HCT116 (cell line): ENCODE measurements at regions not wholly inside any gene's neighbourhood (a gene's known extent, or its start where the extent isn't known, plus 50 kb on each side); places are given as distances from the start of the nearest gene placed in this dataset.

Experiments used
- ATAC-seq: fragments of 200-7000 bp; cut with Tn5 transposase; 2 replicates; pipeline ENCODE4 v1.9.1; 2020; ENCODE audit warnings: mild to moderate bottlenecking, moderate library complexity
- BruUV-seq: library from RNA; stranded (reverse); fragments of 400-500 nt; replicated peaks from 2 replicates; lab custom pipeline; 2021; lab: Mats Ljungman, UMichigan
- CTCF ChIA-PET: fragments of 300-600 bp; sonication (Branson Sonifier 250); formaldehyde crosslinking; loops from one replicate; lab custom pipeline; 2021; ENCODE audit warnings: antibody characterized with exemption; lab: Charles Lee
- POLR2A ChIA-PET: fragments of 300-600, 350-600 bp; sonication (Branson Sonifier 250); formaldehyde crosslinking; loops from one replicate; lab custom pipeline; 2021; ENCODE audit warnings: antibody characterized with exemption; lab: Charles Lee
- RAD21 ChIA-PET, 2 experiments: fragments of 300-600 bp; sonication (Branson Sonifier 250); formaldehyde crosslinking; loops; one replicate each; lab custom pipeline; 2023; ENCODE audit warnings: low total read pairs in 2 of 2; ENCODE audit not compliant: uncharacterized antibody in 2 of 2, unreplicated experiment in 2 of 2, low non-redundant PET in 1 of 2; lab: Charles Lee
- DNase-seq: peaks from one replicate; pipeline ENCODE4 v3.0.0-alpha.2; 2010; ENCODE audit warnings: low read depth, low spot score
- H2AFZ ChIP-seq: fragments of 200-600 bp; shearing (Covaris generic), sonication (generic); 2 replicates; pipeline ENCODE4 v1.6.1; 2017; ENCODE audit warnings: low read depth, mixed run types, mixed read lengths, antibody characterized with exemption, low read length; ENCODE audit not compliant: poor library complexity, severe bottlenecking
- H3K27ac ChIP-seq: 2 replicates; pipeline ENCODE4 v1.5.1; 2012; ENCODE audit warnings: low read depth, low read length
- H3K27me3 ChIP-seq: fragments of 200-600 bp; sonication (generic); 2 replicates; pipeline ENCODE4 v1.6.1; 2016; ENCODE audit warnings: mixed run types, low read length, mixed read lengths; ENCODE audit not compliant: insufficient read depth
- H3K36me3 ChIP-seq, 2 experiments: fragments of 200-500 bp in 1 of 2; fragments of 200-600 bp in 1 of 2; sonication (Bioruptor generic) in 1 of 2; sonication (generic) in 1 of 2; 2 replicates each; pipeline versions ENCODE4 v1.5.1 to v1.6.1; 2014 to 2016; ENCODE audit warnings: low read length in 2 of 2, inconsistent platforms in 1 of 2, mixed read lengths in 1 of 2, mixed run types in 1 of 2; ENCODE audit not compliant: insufficient read depth in 2 of 2, control insufficient read depth in 1 of 2
- H3K4me1 ChIP-seq, 2 experiments: fragments of 200-600 bp in 1 of 2; sonication (generic) in 1 of 2; 2 replicates each; pipeline versions ENCODE4 v1.5.1 to v1.6.1; 2012 to 2017; ENCODE audit warnings: low read length in 2 of 2, inconsistent platforms in 1 of 2, mild to moderate bottlenecking in 1 of 2, mixed read lengths in 1 of 2, mixed run types in 1 of 2, moderate library complexity in 1 of 2; ENCODE audit not compliant: insufficient read depth in 2 of 2, control insufficient read depth in 1 of 2
- H3K4me2 ChIP-seq: fragments of 200-600 bp; sonication (generic); 2 replicates; pipeline ENCODE4 v1.6.1; 2017; ENCODE audit warnings: mixed run types, low read length, mixed read lengths
- H3K4me3 ChIP-seq, 2 experiments: fragments of 200-600 bp in 1 of 2; sonication (generic) in 1 of 2; replicated peaks in 1 of 2; 2 replicates each; pipeline ENCODE4 v1.5.1; 2011 to 2016; ENCODE audit warnings: low read length in 2 of 2, control low read depth in 1 of 2, low read depth in 1 of 2, mild to moderate bottlenecking in 1 of 2, mixed read lengths in 1 of 2, mixed run types in 1 of 2
- H3K79me2 ChIP-seq: fragments of 200-600 bp; sonication (generic); 2 replicates; pipeline ENCODE4 v1.6.1; 2017; ENCODE audit warnings: mild to moderate bottlenecking, mixed run types, low read length, moderate library complexity, mixed read lengths; ENCODE audit not compliant: insufficient read depth
- H3K9ac ChIP-seq: fragments of 200-600 bp; sonication (generic); 2 replicates; pipeline ENCODE4 v1.6.1; 2016; ENCODE audit warnings: low read length, mixed read lengths
- H3K9me2 ChIP-seq: fragments of 200-600 bp; sonication (generic), shearing (Covaris generic); 2 replicates; pipeline ENCODE4 v1.6.1; 2017; ENCODE audit warnings: mixed run types, mild to moderate bottlenecking, moderate library complexity; ENCODE audit not compliant: insufficient read depth
- H3K9me3 ChIP-seq, 2 experiments: fragments of 200-500 bp in 1 of 2; fragments of 200-600 bp in 1 of 2; sonication (Bioruptor generic) in 1 of 2; sonication (generic) in 1 of 2; 2 replicates each; pipeline ENCODE4 v1.6.1; 2014 to 2017; ENCODE audit warnings: low read length in 2 of 2, mixed read lengths in 2 of 2, inconsistent platforms in 1 of 2, low read depth in 1 of 2, mild to moderate bottlenecking in 1 of 2, mixed run types in 1 of 2, moderate library complexity in 1 of 2; ENCODE audit not compliant: control insufficient read depth in 1 of 2, insufficient read depth in 1 of 2
- H4K20me1 ChIP-seq: fragments of 200-600 bp; sonication (generic), shearing (Covaris generic); 2 replicates; pipeline ENCODE4 v1.6.1; 2017; ENCODE audit warnings: mixed run types, mild to moderate bottlenecking, moderate library complexity; ENCODE audit not compliant: insufficient read depth
- CTCF ChIP-seq, 3 experiments: fragments of 200-600 bp in 1 of 3; sonication (generic) in 1 of 3; IDR thresholded peaks in 2 of 3; conservative IDR thresholded peaks in 1 of 3; 2 replicates each; pipeline ENCODE4 v1.5.1; 2012 to 2017; ENCODE audit warnings: low read depth in 2 of 3, low read length in 2 of 3, antibody characterized with exemption in 1 of 3, borderline replicate concordance in 1 of 3, control low read depth in 1 of 3, mild to moderate bottlenecking in 1 of 3, mixed read lengths in 1 of 3, mixed run types in 1 of 3, moderate library complexity in 1 of 3; ENCODE audit not compliant: insufficient read depth in 1 of 3
- EGR1 ChIP-seq: IDR thresholded peaks from 2 replicates; pipeline ENCODE4 v1.6.1; 2012; ENCODE audit warnings: low read depth
- EZH2 ChIP-seq: fragments of 200-600 bp; sonication (generic); IDR thresholded peaks from 2 replicates; pipeline ENCODE4 v1.6.1; 2017; ENCODE audit warnings: antibody characterized with exemption, mixed run types
- EZH2phosphoT487 ChIP-seq: fragments of 200-600 bp; IDR thresholded peaks from 2 replicates; pipeline ENCODE4 v1.6.1; 2018; ENCODE audit warnings: antibody characterized with exemption, borderline replicate concordance
- JUND ChIP-seq: IDR thresholded peaks from 2 replicates; pipeline ENCODE4 v1.6.1; 2012
- POLR2A ChIP-seq: IDR thresholded peaks from 2 replicates; pipeline ENCODE4 v1.7.0; 2011; ENCODE audit warnings: borderline replicate concordance; ENCODE audit not compliant: insufficient read depth, insufficient read length; ENCODE audit errors: extremely low read depth
- REST ChIP-seq: IDR thresholded peaks from 2 replicates; pipeline ENCODE4 v1.6.1; 2012; ENCODE audit warnings: low read depth
- SIN3A ChIP-seq: IDR thresholded peaks from 2 replicates; pipeline ENCODE4 v1.6.1; 2012; ENCODE audit warnings: low read depth
- SRF ChIP-seq: IDR thresholded peaks from 2 replicates; pipeline ENCODE4 v1.6.1; 2012; ENCODE audit warnings: low read depth
- TCF7L2 ChIP-seq: IDR thresholded peaks from 2 replicates; pipeline ENCODE4 v1.7.0; 2011; ENCODE audit warnings: borderline replicate concordance, inconsistent platforms; ENCODE audit not compliant: insufficient read depth, insufficient read length; ENCODE audit errors: extremely low read depth
- ZBTB33 ChIP-seq: IDR thresholded peaks from 2 replicates; pipeline ENCODE4 v1.6.1; 2011; ENCODE audit warnings: mild to moderate bottlenecking, low read length, moderate library complexity; ENCODE audit not compliant: insufficient replicate concordance; ENCODE audit errors: extremely low read depth
- ZNF274 ChIP-seq: fragments of 200-500 bp; sonication (Bioruptor generic); IDR thresholded peaks from 2 replicates; pipeline ENCODE4 v1.6.1; 2014; ENCODE audit warnings: mild to moderate bottlenecking, low read depth, low read length, inconsistent platforms
- intact Hi-C: fragments of 100-400 bp; cut with micrococcal nuclease; formaldehyde crosslinking; loops from 2 replicates; pipeline ENCODE4 v1.10.0; 2022

GRCh38 chr9:99300603-99301002 is 78.5 kb downstream of the SEC61B start:
- no peak overlapping the region for H3K4me3 ChIP-seq
- no peaks in the 10 kb centered on the region for H3K27me3 ChIP-seq
- ATAC-seq (no peak), DNase-seq (no peak)
- no peak overlapping the region for H3K4me2 ChIP-seq
- H4K20me1 ChIP-seq = no peaks in the 10 kb centered on the region
- ChIA-PET CTCF (interaction anchor here (2.2 kb wide), 1 partner anchor 711 kb away, joined by 10 read pairs; no protein-coding TSS in a partner anchor), POLR2A (no interaction called here), RAD21 (interaction anchor here (0.7 to 1.4 kb wide), 2 partner anchors 519 to 713 kb away, joined by 3 to 4 read pairs; no protein-coding TSS in a partner anchor)
- H3K9me3 ChIP-seq = no peaks in the 10 kb centered on the region
- no peak for TF ChIP-seq ZNF274
- no peak for TF ChIP-seq EZH2phosphoT487
- H2AFZ ChIP-seq = no peak overlapping the region
- peaks cover 0 to 4% of the 10 kb centered on the region in 2 experiments; a peak in 1 of 4 replicates for H3K4me1 ChIP-seq
- no peak overlapping the region for H3K27ac ChIP-seq
- no TSS peak for BruUV-seq
- intact Hi-C loops = no loop called here
- H3K9me2 ChIP-seq = no peaks in the 10 kb centered on the region
- no peak overlapping the region for H3K9ac ChIP-seq
- no peaks in the 10 kb centered on the region for H3K79me2 ChIP-seq
- H3K36me3 ChIP-seq = no peaks in the 10 kb centered on the region

- ATAC-seq = no peak
- TF ChIP-seq SIN3A = no peak
- no peak for TF ChIP-seq CTCF (IDR thresholded peaks at IDR 0.05 in 2 of 3, conservative IDR thresholded peaks at IDR 0.05 in 1 of 3; ENCODE audit: borderline replicate concordance in 1 of 3, insufficient read depth in 1 of 3, low read depth in 2 of 3, low read length in 2 of 3)
- no peak for TF ChIP-seq SRF
- no peak for TF ChIP-seq JUND
- no peak for TF ChIP-seq REST
- TF ChIP-seq EGR1 = no peak
- TF ChIP-seq POLR2A = no peak
- TF ChIP-seq EZH2 = no peak
- TF ChIP-seq TCF7L2 = no peak
- TF ChIP-seq ZNF274 = no peak
- TF ChIP-seq ZBTB33 = no peak
Measured at GRCh38 chr9:99303177-99303576, 81.1 kb downstream of the SEC61B start.

More at GRCh38 chr9:99303177-99303576, 81.1 kb downstream of the SEC61B start:
- Histone ChIP-seq H3K27me3 (no peaks in the 10 kb centered on the region), H3K9me3 (no peaks in the 10 kb centered on the region), H4K20me1 (no peaks in the 10 kb centered on the region), H3K9me2 (no peaks in the 10 kb centered on the region), H3K9ac (no peak overlapping the region), H3K27ac (no peak overlapping the region), H3K36me3 (no peaks in the 10 kb centered on the region), H2AFZ (no peak overlapping the region), H3K4me2 (no peak overlapping the region), H3K4me1 (peaks cover 2 to 4% of the 10 kb centered on the region in 2 experiments; a peak in 2 of 4 replicates), H3K4me3 (no peak overlapping the region), H3K79me2 (no peaks in the 10 kb centered on the region)
- CTCF ChIA-PET = interaction anchor here (0.8 kb wide), 1 partner anchor 1022 kb away, joined by 3 read pairs; no protein-coding TSS in a partner anchor
- BruUV-seq = no TSS peak
- no peak for DNase-seq
- RAD21 ChIA-PET = no interaction called here
- POLR2A ChIA-PET = no interaction called here
- intact Hi-C loops = no loop called here
